T-helper 2 cell treated with Interferon-gamma antibody and Interleukin-4, amounts not matched to agents 5 μg/mL and 100 μg/mL, for 36 hours (primary cell): ENCODE measurements at regions not wholly inside any gene's neighbourhood (a gene's known extent, or its start where the extent isn't known, plus 50 kb on each side); places are given as distances from the start of the nearest gene placed in this dataset.
"Not testable (repeated sequence)": the region's sequence is repeated elsewhere in the genome, so short reads cannot be mapped to it uniquely, and the experiment has no call there.

ENCODE experiments used
- DNase-seq: peaks from one replicate; pipeline ENCODE4 v3.0.0; 2021; ENCODE audit warnings: low spot score
- H3K27ac Mint-ChIP-seq: one replicate; pipeline ENCODE4 v1.8.0; 2021; ENCODE audit warnings: mild to moderate bottlenecking, mixed read lengths
- H3K27me3 Mint-ChIP-seq: one replicate; pipeline ENCODE4 v1.8.0; 2021; ENCODE audit warnings: low read depth, mixed read lengths
- H3K36me3 Mint-ChIP-seq: one replicate; pipeline ENCODE4 v1.8.0; 2021; ENCODE audit warnings: low read depth, mixed read lengths
- H3K4me1 Mint-ChIP-seq: one replicate; pipeline ENCODE4 v1.8.0; 2021; ENCODE audit warnings: low read depth, mixed read lengths
- H3K4me3 Mint-ChIP-seq: one replicate; pipeline ENCODE4 v1.8.0; 2022; ENCODE audit warnings: mild to moderate bottlenecking, moderate library complexity, mixed read lengths
- H3K9me3 Mint-ChIP-seq: one replicate; pipeline ENCODE4 v1.8.0; 2021; ENCODE audit warnings: mixed read lengths

- H3K4me3 Mint-ChIP-seq, result no peak overlapping the region
- no peaks in the 10 kb centered on the region for H3K9me3 Mint-ChIP-seq
- H3K27ac Mint-ChIP-seq, result no peak overlapping the region
- H3K27me3 Mint-ChIP-seq, result peaks cover 7% of the 10 kb centered on the region
- H3K36me3 Mint-ChIP-seq, result no peaks in the 10 kb centered on the region
- H3K4me1 Mint-ChIP-seq, result no peaks in the 10 kb centered on the region
- DNase-seq, result no peak
Observed at GRCh38 chr3:10647376-10647775, 142.0 kb upstream of the ATP2B2 start.

GRCh38 chr3:10648181-10648580 lies 142.8 kb upstream of the ATP2B2 start:
- Mint-ChIP-seq H3K27me3 (peaks cover 7% of the 10 kb centered on the region), H3K4me3 (no peak overlapping the region), H3K4me1 (no peaks in the 10 kb centered on the region), H3K27ac (no peak overlapping the region), H3K9me3 (no peaks in the 10 kb centered on the region), H3K36me3 (no peaks in the 10 kb centered on the region)
- no peak for DNase-seq

- H3K4me1 Mint-ChIP-seq, H3K9me3 Mint-ChIP-seq, H3K27me3 Mint-ChIP-seq, H3K36me3 Mint-ChIP-seq, H3K4me3 Mint-ChIP-seq, H3K27ac Mint-ChIP-seq, DNase-seq: not testable (repeated sequence)
Observed at GRCh38 chr3:10649463-10649862, 144.1 kb upstream of the ATP2B2 start.

- Mint-ChIP-seq H3K36me3 (no peaks in the 10 kb centered on the region), H3K4me3 (no peak overlapping the region), H3K9me3 (no peaks in the 10 kb centered on the region), H3K27me3 (peaks cover under 1% of the 10 kb centered on the region), H3K27ac (no peak overlapping the region), H3K4me1 (no peaks in the 10 kb centered on the region)
- DNase-seq, result no peak
Observed at GRCh38 chr3:10651506-10651905, 146.1 kb upstream of the ATP2B2 start.

GRCh38 chr3:10653241-10653640 lies 147.9 kb upstream of the ATP2B2 start:
- peaks cover 9% of the 10 kb centered on the region for H3K27me3 Mint-ChIP-seq

GRCh38 chr3:10653866-10654611 lies 148.7 kb upstream of the ATP2B2 start:
- no peak for DNase-seq
- no peaks in the 10 kb centered on the region for H3K4me1 Mint-ChIP-seq
- H3K36me3 Mint-ChIP-seq, result no peaks in the 10 kb centered on the region
- no peaks in the 10 kb centered on the region for H3K9me3 Mint-ChIP-seq
- no peak overlapping the region for H3K4me3 Mint-ChIP-seq
- peaks cover 9% of the 10 kb centered on the region for H3K27me3 Mint-ChIP-seq
- H3K27ac Mint-ChIP-seq, result no peak overlapping the region

More at GRCh38 chr3:10653241-10653640, 147.9 kb upstream of the ATP2B2 start:
- Mint-ChIP-seq H3K36me3 (no peaks in the 10 kb centered on the region), H3K27ac (no peak overlapping the region), H3K4me1 (no peaks in the 10 kb centered on the region), H3K9me3 (no peaks in the 10 kb centered on the region), H3K4me3 (no peak overlapping the region)
- DNase-seq, result no peak

- DNase-seq, result no peak
- no peaks in the 10 kb centered on the region for H3K4me1 Mint-ChIP-seq
- no peak overlapping the region for H3K27ac Mint-ChIP-seq
- H3K27me3 Mint-ChIP-seq, result peaks cover 9% of the 10 kb centered on the region
- no peaks in the 10 kb centered on the region for H3K9me3 Mint-ChIP-seq
- H3K36me3 Mint-ChIP-seq, result no peaks in the 10 kb centered on the region
- no peak overlapping the region for H3K4me3 Mint-ChIP-seq
Observed at GRCh38 chr3:10655105-10655504, 149.7 kb upstream of the ATP2B2 start.

- H3K9me3 Mint-ChIP-seq, H3K36me3 Mint-ChIP-seq, DNase-seq, H3K4me3 Mint-ChIP-seq, H3K4me1 Mint-ChIP-seq, H3K27me3 Mint-ChIP-seq, H3K27ac Mint-ChIP-seq: not testable (repeated sequence)
Observed at GRCh38 chr3:10657339-10657738, 152.0 kb upstream of the ATP2B2 start.

- no peaks in the 10 kb centered on the region for H3K36me3 Mint-ChIP-seq
- H3K4me3 Mint-ChIP-seq, result no peak overlapping the region
Observed at GRCh38 chr3:10665592-10665991, 150.4 kb upstream of the SLC6A11 start.

GRCh38 chr3:10666621-10667020 lies 149.4 kb upstream of the SLC6A11 start:
- DNase-seq, result no peak
- H3K4me3 Mint-ChIP-seq, result no peak overlapping the region
- no peaks in the 10 kb centered on the region for H3K9me3 Mint-ChIP-seq
- no peak overlapping the region for H3K27ac Mint-ChIP-seq
- H3K4me1 Mint-ChIP-seq, result peaks cover 4% of the 10 kb centered on the region
- no peaks in the 10 kb centered on the region for H3K36me3 Mint-ChIP-seq
- H3K27me3 Mint-ChIP-seq, result peaks cover 2% of the 10 kb centered on the region

More at GRCh38 chr3:10665592-10665991, 150.4 kb upstream of the SLC6A11 start:
- no peak overlapping the region for H3K27ac Mint-ChIP-seq
- no peak for DNase-seq
- H3K9me3 Mint-ChIP-seq, result no peaks in the 10 kb centered on the region
- H3K27me3 Mint-ChIP-seq, result peaks cover 2% of the 10 kb centered on the region
- peaks cover 4% of the 10 kb centered on the region for H3K4me1 Mint-ChIP-seq

GRCh38 chr3:10667269-10667668 lies 148.8 kb upstream of the SLC6A11 start:
- H3K36me3 Mint-ChIP-seq, result no peaks in the 10 kb centered on the region
- H3K4me3 Mint-ChIP-seq, result no peak overlapping the region
- no peak overlapping the region for H3K27ac Mint-ChIP-seq
- no peak for DNase-seq
- H3K27me3 Mint-ChIP-seq, result peaks cover 2% of the 10 kb centered on the region
- H3K9me3 Mint-ChIP-seq, result no peaks in the 10 kb centered on the region
- H3K4me1 Mint-ChIP-seq, result peaks cover 4% of the 10 kb centered on the region

GRCh38 chr3:10667901-10668476 lies 148.0 kb upstream of the SLC6A11 start:
- H3K4me1 Mint-ChIP-seq, result peaks cover 4% of the 10 kb centered on the region
- H3K4me3 Mint-ChIP-seq, result no peak overlapping the region
- no peak for DNase-seq
- H3K9me3 Mint-ChIP-seq, result no peaks in the 10 kb centered on the region
- H3K27me3 Mint-ChIP-seq, result peaks cover 2% of the 10 kb centered on the region
- H3K27ac Mint-ChIP-seq, result no peak overlapping the region
- H3K36me3 Mint-ChIP-seq, result no peaks in the 10 kb centered on the region

- Mint-ChIP-seq H3K27ac (no peak overlapping the region), H3K36me3 (no peaks in the 10 kb centered on the region), H3K4me3 (no peak overlapping the region), H3K9me3 (no peaks in the 10 kb centered on the region), H3K27me3 (peaks cover 2% of the 10 kb centered on the region), H3K4me1 (peaks cover 4% of the 10 kb centered on the region)
- no peak for DNase-seq
Observed at GRCh38 chr3:10669490-10670048, 146.5 kb upstream of the SLC6A11 start.

- no peaks in the 10 kb centered on the region for H3K9me3 Mint-ChIP-seq
Observed at GRCh38 chr3:10672422-10672821, 143.6 kb upstream of the SLC6A11 start.

More at GRCh38 chr3:10672422-10672821, 143.6 kb upstream of the SLC6A11 start:
- Mint-ChIP-seq H3K4me1 (no peaks in the 10 kb centered on the region), H3K4me3 (no peak overlapping the region), H3K27me3 (peaks cover 4% of the 10 kb centered on the region), H3K27ac (no peak overlapping the region), H3K36me3 (no peaks in the 10 kb centered on the region)
- no peak for DNase-seq
